ENCODE measurements at regions not wholly inside any gene's neighbourhood (a gene's known extent, or its start where the extent isn't known, plus 50 kb on each side); places are given as distances from the start of the nearest gene placed in this dataset.

DNA sequence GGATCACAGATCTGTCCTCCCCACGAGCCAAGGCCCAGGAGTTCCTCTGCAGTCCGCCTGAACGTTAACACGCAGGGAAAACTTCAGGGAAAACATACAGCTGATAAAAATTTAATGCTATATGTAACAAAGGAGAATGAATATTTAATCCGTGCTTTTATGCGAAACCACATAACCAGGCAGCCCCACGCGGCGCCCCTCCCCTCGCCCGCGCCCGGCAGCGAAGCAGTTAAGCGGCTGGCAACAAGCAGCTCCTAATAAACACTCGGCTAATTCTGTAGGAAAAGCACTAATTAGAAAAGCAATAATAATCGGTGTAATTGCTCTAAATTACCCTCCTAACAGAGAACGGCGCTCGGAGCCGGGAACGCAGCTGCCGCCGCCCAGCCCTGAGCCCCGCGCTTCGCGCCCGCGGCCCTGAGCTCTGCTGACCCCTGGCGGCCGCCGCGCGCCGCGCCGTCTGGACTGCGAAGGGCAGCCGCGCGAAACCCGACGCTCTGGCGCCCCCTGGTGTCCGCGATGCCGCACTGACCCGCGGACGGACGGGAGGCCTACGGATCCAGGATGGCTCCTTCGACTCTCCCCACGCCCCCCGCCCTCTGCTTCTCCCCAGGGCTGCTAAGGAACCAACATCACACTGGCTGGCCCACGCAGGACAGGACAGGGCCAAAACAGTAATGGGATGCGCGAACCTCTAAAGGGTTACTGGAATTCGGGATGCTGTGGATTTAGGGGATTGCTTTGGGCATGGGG, 181.4 kb downstream of the SMAD2 start (continued):
- TF ChIP-seq, protein P1, sequence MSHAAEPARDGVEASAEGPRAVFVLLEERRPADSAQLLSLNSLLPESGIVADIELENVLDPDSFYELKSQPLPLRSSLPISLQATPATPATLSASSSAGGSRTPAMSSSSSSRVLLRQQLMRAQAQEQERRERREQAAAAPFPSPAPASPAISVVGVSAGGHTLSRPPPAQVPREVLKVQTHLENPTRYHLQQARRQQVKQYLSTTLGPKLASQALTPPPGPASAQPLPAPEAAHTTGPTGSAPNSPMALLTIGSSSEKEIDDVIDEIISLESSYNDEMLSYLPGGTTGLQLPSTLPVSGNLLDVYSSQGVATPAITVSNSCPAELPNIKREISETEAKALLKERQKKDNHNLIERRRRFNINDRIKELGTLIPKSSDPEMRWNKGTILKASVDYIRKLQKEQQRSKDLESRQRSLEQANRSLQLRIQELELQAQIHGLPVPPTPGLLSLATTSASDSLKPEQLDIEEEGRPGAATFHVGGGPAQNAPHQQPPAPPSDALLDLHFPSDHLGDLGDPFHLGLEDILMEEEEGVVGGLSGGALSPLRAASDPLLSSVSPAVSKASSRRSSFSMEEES (CRISPR knock-in tag; IDR thresholded peaks at IDR 0.05) = no peak
- TF ChIP-seq L3MBTL2 (IDR thresholded peaks at IDR 0.05) (peak; percentile 24; the same call in 1 of the 2 replicates), TCF7L2 (IDR thresholded peaks at IDR 0.05; ENCODE audit: low read depth, low read length) (no peak), FOXP1 (CRISPR knock-in tag; IDR thresholded peaks at IDR 0.05) (no peak), RCOR1 (IDR thresholded peaks at IDR 0.05; ENCODE audit: borderline replicate concordance in 1 of 2, low read depth in 2 of 2, low read length in 2 of 2) (0 out of 4 replicates have a peak, but pooled peaks of 1 of the 2 experiments have one; percentile 10), POLR3G (IDR thresholded peaks at IDR 0.05; ENCODE audit: extremely low read depth, insufficient read length, insufficient replicate concordance) (no peak), CBFB (CRISPR knock-in tag; IDR thresholded peaks at IDR 0.05) (no peak), RAD21 (CRISPR knock-in tag; conservative IDR thresholded peaks at IDR 0.05 in 1 of 2, IDR thresholded peaks at IDR 0.05 in 1 of 2) (peak; percentile 90 to 97), ELF1 (tag; IDR thresholded peaks at IDR 0.05) (no peak), TRIM28 (IDR thresholded peaks at IDR 0.05) (no peak), ZNF431 (CRISPR knock-in tag; IDR thresholded peaks at IDR 0.05) (no peak), MCM2 (IDR thresholded peaks at IDR 0.05; ENCODE audit: low read depth) (no peak)
- TF ChIP-seq, protein P2, sequence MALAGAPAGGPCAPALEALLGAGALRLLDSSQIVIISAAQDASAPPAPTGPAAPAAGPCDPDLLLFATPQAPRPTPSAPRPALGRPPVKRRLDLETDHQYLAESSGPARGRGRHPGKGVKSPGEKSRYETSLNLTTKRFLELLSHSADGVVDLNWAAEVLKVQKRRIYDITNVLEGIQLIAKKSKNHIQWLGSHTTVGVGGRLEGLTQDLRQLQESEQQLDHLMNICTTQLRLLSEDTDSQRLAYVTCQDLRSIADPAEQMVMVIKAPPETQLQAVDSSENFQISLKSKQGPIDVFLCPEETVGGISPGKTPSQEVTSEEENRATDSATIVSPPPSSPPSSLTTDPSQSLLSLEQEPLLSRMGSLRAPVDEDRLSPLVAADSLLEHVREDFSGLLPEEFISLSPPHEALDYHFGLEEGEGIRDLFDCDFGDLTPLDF (CRISPR knock-in tag; IDR thresholded peaks at IDR 0.05) = no peak
- TF ChIP-seq, protein P3, sequence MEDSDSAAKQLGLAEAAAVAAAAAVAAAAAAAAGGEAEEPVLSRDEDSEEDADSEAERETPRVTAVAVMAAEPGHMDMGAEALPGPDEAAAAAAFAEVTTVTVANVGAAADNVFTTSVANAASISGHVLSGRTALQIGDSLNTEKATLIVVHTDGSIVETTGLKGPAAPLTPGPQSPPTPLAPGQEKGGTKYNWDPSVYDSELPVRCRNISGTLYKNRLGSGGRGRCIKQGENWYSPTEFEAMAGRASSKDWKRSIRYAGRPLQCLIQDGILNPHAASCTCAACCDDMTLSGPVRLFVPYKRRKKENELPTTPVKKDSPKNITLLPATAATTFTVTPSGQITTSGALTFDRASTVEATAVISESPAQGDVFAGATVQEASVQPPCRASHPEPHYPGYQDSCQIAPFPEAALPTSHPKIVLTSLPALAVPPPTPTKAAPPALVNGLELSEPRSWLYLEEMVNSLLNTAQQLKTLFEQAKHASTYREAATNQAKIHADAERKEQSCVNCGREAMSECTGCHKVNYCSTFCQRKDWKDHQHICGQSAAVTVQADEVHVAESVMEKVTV (CRISPR knock-in tag; IDR thresholded peaks at IDR 0.05) = peak; percentile 64
- TF ChIP-seq, protein P4, sequence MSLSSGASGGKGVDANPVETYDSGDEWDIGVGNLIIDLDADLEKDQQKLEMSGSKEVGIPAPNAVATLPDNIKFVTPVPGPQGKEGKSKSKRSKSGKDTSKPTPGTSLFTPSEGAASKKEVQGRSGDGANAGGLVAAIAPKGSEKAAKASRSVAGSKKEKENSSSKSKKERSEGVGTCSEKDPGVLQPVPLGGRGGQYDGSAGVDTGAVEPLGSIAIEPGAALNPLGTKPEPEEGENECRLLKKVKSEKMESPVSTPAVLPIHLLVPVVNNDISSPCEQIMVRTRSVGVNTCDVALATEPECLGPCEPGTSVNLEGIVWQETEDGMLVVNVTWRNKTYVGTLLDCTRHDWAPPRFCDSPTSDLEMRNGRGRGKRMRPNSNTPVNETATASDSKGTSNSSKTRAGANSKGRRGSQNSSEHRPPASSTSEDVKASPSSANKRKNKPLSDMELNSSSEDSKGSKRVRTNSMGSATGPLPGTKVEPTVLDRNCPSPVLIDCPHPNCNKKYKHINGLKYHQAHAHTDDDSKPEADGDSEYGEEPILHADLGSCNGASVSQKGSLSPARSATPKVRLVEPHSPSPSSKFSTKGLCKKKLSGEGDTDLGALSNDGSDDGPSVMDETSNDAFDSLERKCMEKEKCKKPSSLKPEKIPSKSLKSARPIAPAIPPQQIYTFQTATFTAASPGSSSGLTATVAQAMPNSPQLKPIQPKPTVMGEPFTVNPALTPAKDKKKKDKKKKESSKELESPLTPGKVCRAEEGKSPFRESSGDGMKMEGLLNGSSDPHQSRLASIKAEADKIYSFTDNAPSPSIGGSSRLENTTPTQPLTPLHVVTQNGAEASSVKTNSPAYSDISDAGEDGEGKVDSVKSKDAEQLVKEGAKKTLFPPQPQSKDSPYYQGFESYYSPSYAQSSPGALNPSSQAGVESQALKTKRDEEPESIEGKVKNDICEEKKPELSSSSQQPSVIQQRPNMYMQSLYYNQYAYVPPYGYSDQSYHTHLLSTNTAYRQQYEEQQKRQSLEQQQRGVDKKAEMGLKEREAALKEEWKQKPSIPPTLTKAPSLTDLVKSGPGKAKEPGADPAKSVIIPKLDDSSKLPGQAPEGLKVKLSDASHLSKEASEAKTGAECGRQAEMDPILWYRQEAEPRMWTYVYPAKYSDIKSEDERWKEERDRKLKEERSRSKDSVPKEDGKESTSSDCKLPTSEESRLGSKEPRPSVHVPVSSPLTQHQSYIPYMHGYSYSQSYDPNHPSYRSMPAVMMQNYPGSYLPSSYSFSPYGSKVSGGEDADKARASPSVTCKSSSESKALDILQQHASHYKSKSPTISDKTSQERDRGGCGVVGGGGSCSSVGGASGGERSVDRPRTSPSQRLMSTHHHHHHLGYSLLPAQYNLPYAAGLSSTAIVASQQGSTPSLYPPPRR (CRISPR knock-in tag; IDR thresholded peaks at IDR 0.05; ENCODE audit: borderline replicate concordance) = no peak
- TF ChIP-seq, protein P5, sequence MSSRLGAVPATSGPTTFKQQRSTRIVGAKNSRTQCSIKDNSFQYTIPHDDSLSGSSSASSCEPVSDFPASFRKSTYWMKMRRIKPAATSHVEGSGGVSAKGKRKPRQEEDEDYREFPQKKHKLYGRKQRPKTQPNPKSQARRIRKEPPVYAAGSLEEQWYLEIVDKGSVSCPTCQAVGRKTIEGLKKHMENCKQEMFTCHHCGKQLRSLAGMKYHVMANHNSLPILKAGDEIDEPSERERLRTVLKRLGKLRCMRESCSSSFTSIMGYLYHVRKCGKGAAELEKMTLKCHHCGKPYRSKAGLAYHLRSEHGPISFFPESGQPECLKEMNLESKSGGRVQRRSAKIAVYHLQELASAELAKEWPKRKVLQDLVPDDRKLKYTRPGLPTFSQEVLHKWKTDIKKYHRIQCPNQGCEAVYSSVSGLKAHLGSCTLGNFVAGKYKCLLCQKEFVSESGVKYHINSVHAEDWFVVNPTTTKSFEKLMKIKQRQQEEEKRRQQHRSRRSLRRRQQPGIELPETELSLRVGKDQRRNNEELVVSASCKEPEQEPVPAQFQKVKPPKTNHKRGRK (tag; IDR thresholded peaks at IDR 0.05) = no peak

Measured in K562 (cell line).